H1 (cell line): ENCODE measurements at regions not wholly inside any gene's neighbourhood (a gene's known extent, or its start where the extent isn't known, plus 50 kb on each side); places are given as distances from the start of the nearest gene placed in this dataset.
A peak's percentile ranks its signal among the peaks of the same experiment; 100 is the strongest.

ENCODE experiments used
- CTCF ChIA-PET: fragments of 300-600 bp; sonication (Branson Sonifier 250); formaldehyde crosslinking; loops from one replicate; lab custom pipeline; 2021; ENCODE audit not compliant: partially characterized antibody; lab: Charles Lee
- POLR2A ChIA-PET: fragments of 300-600 bp; sonication (Branson Sonifier 250); formaldehyde crosslinking; loops from one replicate; lab custom pipeline; 2021; ENCODE audit warnings: inconsistent platforms; ENCODE audit not compliant: partially characterized antibody; lab: Charles Lee
- DNase-seq, 2 experiments: peaks; one replicate each; pipeline versions ENCODE4 v3.0.0 to v3.0.0-alpha.2; 2010 to 2022; ENCODE audit warnings: low spot score in 2 of 2, low read depth in 1 of 2, mixed read lengths in 1 of 2
- FAIRE-seq: peaks from 2 replicates; lab custom pipeline; 2011; peaks lifted over from hg19 to GRCh38; lab: Jason Lieb, UNC
- H2AFZ ChIP-seq: 2 replicates; pipeline ENCODE4 v1.8.1; 2012; ENCODE audit warnings: low read length, inconsistent platforms
- H2AK5ac ChIP-seq: 2 replicates; pipeline ENCODE4 v1.6.1; 2013; ENCODE audit warnings: low read depth, low read length
- H2BK120ac ChIP-seq: replicated peaks from 2 replicates; pipeline ENCODE3; 2013; ENCODE audit warnings: low read depth, low read length, inconsistent platforms
- H2BK12ac ChIP-seq: 2 replicates; pipeline ENCODE4 v1.6.1; 2013; ENCODE audit warnings: low read depth, low read length
- H2BK15ac ChIP-seq: 2 replicates; pipeline ENCODE4 v1.6.1; 2013; ENCODE audit warnings: low read length
- H2BK20ac ChIP-seq: 2 replicates; pipeline ENCODE4 v1.6.1; 2013; ENCODE audit warnings: low read length
- H2BK5ac ChIP-seq: 2 replicates; pipeline ENCODE4 v1.6.1; 2013; ENCODE audit warnings: low read depth, low read length
- H3K14ac ChIP-seq: 2 replicates; pipeline ENCODE4 v1.6.1; 2013; ENCODE audit warnings: inconsistent platforms; ENCODE audit not compliant: insufficient read length
- H3K18ac ChIP-seq: 2 replicates; pipeline ENCODE4 v1.6.1; 2013; ENCODE audit warnings: low read length; ENCODE audit errors: extremely low read depth
- H3K23ac ChIP-seq: 2 replicates; pipeline ENCODE4 v1.6.1; 2013; ENCODE audit warnings: inconsistent platforms; ENCODE audit not compliant: insufficient read length
- H3K23me2 ChIP-seq: 2 replicates; pipeline ENCODE4 v1.6.1; 2013; ENCODE audit warnings: low read depth, low read length
- H3K27ac ChIP-seq: 2 replicates; pipeline ENCODE4 v1.6.1; 2011; ENCODE audit warnings: low read depth, low read length, inconsistent platforms
- H3K27me3 ChIP-seq, 4 experiments: replicated peaks in 1 of 4; 1 replicate in 1 of 4; 2 replicates in 3 of 4; pipeline versions ENCODE4 v1.6.1 to v1.8.1; 2011 to 2013; ENCODE audit warnings: low read length in 3 of 4, mild to moderate bottlenecking in 3 of 4, inconsistent platforms in 2 of 4, mixed read lengths in 2 of 4, moderate library complexity in 1 of 4; ENCODE audit not compliant: control insufficient read depth in 3 of 4, insufficient read depth in 3 of 4; ENCODE audit errors: extremely low read depth in 1 of 4
- H3K36me3 ChIP-seq, 4 experiments: 2 replicates each; pipeline versions ENCODE4 v1.6.1 to v1.8.1; 2011 to 2013; ENCODE audit warnings: mild to moderate bottlenecking in 4 of 4, low read length in 3 of 4, moderate library complexity in 2 of 4, control low read depth in 1 of 4, inconsistent platforms in 1 of 4; ENCODE audit not compliant: insufficient read depth in 4 of 4, control insufficient read depth in 2 of 4
- H3K4ac ChIP-seq: replicated peaks from 2 replicates; pipeline ENCODE3; 2013; ENCODE audit warnings: low read length, low read depth, mixed read lengths, inconsistent platforms; ENCODE audit not compliant: insufficient read length
- H3K4me1 ChIP-seq, 4 experiments: replicated peaks in 1 of 4; 1 replicate in 1 of 4; 2 replicates in 3 of 4; pipeline versions ENCODE4 v1.6.1 to v1.8.1; 2011 to 2013; ENCODE audit warnings: low read length in 3 of 4, inconsistent platforms in 2 of 4, mixed read lengths in 1 of 4; ENCODE audit not compliant: insufficient read depth in 4 of 4, control insufficient read depth in 3 of 4
- H3K4me2 ChIP-seq, 2 experiments: 2 replicates each; pipeline versions ENCODE4 v1.6.1 to v1.8.1; 2011 to 2013; ENCODE audit warnings: low read depth in 2 of 2, low read length in 2 of 2, control low read depth in 1 of 2, inconsistent platforms in 1 of 2, mild to moderate bottlenecking in 1 of 2; ENCODE audit not compliant: insufficient read depth in 1 of 2
- H3K4me3 ChIP-seq, 4 experiments: fragments of 200-600, 300-600 bp in 1 of 4; sonication (generic), shearing (Covaris generic), sonication (Bioruptor Twin) in 1 of 4; 2 replicates each; pipeline versions ENCODE4 v1.5.1 to v1.8.1; 2011 to 2016; ENCODE audit warnings: low read length in 4 of 4, low read depth in 3 of 4, control low read depth in 2 of 4, inconsistent platforms in 2 of 4, mild to moderate bottlenecking in 2 of 4, mixed read lengths in 1 of 4, moderate library complexity in 1 of 4; ENCODE audit not compliant: insufficient read depth in 2 of 4; ENCODE audit errors: extremely low read depth in 1 of 4
- H3K56ac ChIP-seq: replicated peaks from 2 replicates; pipeline ENCODE3; 2013; ENCODE audit warnings: low read depth, mild to moderate bottlenecking, mixed read lengths, low read length, inconsistent platforms; ENCODE audit not compliant: insufficient read length
- H3K79me1 ChIP-seq: 2 replicates; pipeline ENCODE4 v1.6.1; 2013; ENCODE audit warnings: low read depth, low read length, control low read depth
- H3K79me2 ChIP-seq, 2 experiments: 2 replicates each; pipeline versions ENCODE4 v1.6.1 to v1.8.1; 2012 to 2013; ENCODE audit warnings: low read length in 2 of 2, mild to moderate bottlenecking in 2 of 2, inconsistent platforms in 1 of 2; ENCODE audit not compliant: insufficient read depth in 2 of 2, control insufficient read depth in 1 of 2
- H3K9ac ChIP-seq, 4 experiments: replicated peaks in 1 of 4; 1 replicate in 1 of 4; 2 replicates in 3 of 4; pipeline versions ENCODE4 v1.6.1 to v1.8.1; 2011 to 2013; ENCODE audit warnings: low read depth in 3 of 4, low read length in 3 of 4, control low read depth in 2 of 4, mild to moderate bottlenecking in 2 of 4, moderate library complexity in 2 of 4, inconsistent platforms in 1 of 4; ENCODE audit errors: extremely low read depth in 1 of 4
- H3K9me3 ChIP-seq, 2 experiments: 2 replicates each; pipeline versions ENCODE4 v1.6.1 to v1.8.1; 2012 to 2013; ENCODE audit warnings: mild to moderate bottlenecking in 2 of 2, moderate library complexity in 2 of 2, control low read depth in 1 of 2, inconsistent platforms in 1 of 2, low read depth in 1 of 2, low read length in 1 of 2, mixed read lengths in 1 of 2; ENCODE audit not compliant: insufficient read depth in 2 of 2
- H4K20me1 ChIP-seq, 2 experiments: replicated peaks in 1 of 2; 2 replicates each; pipeline versions ENCODE3 to v1.8.1; 2011 to 2013; ENCODE audit warnings: inconsistent platforms in 2 of 2, low read length in 2 of 2, mild to moderate bottlenecking in 1 of 2; ENCODE audit not compliant: insufficient read depth in 2 of 2, control insufficient read depth in 1 of 2
- H4K5ac ChIP-seq: 2 replicates; pipeline ENCODE4 v1.6.1; 2013; ENCODE audit warnings: low read length, low read depth, mixed read lengths, inconsistent platforms; ENCODE audit not compliant: insufficient read length
- H4K8ac ChIP-seq: 2 replicates; pipeline ENCODE4 v1.8.0; 2013; ENCODE audit warnings: mild to moderate bottlenecking, moderate library complexity, low read length, inconsistent platforms; ENCODE audit not compliant: insufficient read depth; ENCODE audit errors: extremely low read depth
- H4K91ac ChIP-seq: replicated peaks from 2 replicates; pipeline ENCODE3; 2013; ENCODE audit warnings: low read length, mixed read lengths, inconsistent platforms; ENCODE audit not compliant: insufficient read length
- CBX5 ChIP-seq: fragments of 300-800, 300-1000 bp; sonication (generic); IDR thresholded peaks from 2 replicates; pipeline ENCODE4 v1.7.1; 2016; ENCODE audit warnings: antibody characterized with exemption, low read length, low read depth
- CEBPB ChIP-seq: IDR thresholded peaks from 2 replicates; pipeline ENCODE4 v1.6.1; 2012; ENCODE audit warnings: low read depth, low read length
- WGBS, 2 experiments: shearing (Covaris generic) in 1 of 2; methylation state at CpG; one replicate each; pipeline versions ENCODE4 v1.1.6 to v1.1.7; 2013 to 2015; ENCODE audit warnings: low lambda C conversion rate in 2 of 2, mixed read lengths in 2 of 2, inconsistent platforms in 1 of 2, low coverage in 1 of 2, missing lambda C conversion rate in 1 of 2; ENCODE audit not compliant: insufficient replicate concordance in 2 of 2, insufficient coverage in 1 of 2, insufficient read length in 1 of 2; ENCODE audit errors: extremely low coverage in 1 of 2, missing lambda C conversion rate in 1 of 2; 5-methylcytosine and 5-hydroxymethylcytosine counted together

DNA sequence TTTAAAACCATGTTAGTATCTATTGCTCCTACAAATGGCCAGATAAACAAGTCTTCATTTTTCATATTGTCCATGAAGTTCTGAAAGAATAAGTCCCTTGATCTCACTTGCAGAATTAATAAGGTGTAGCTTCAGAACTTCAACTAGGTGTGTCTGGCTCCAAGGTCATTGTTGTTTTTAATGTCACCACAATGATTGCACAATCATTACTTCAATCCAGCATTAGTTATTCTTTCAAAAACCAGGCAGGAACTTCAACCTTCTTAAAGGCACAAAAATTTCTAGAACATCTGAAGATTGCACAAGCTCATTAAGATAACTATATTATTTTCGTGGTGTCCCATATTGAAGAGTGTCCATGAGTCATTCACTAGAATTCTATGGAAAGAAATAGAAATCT, 1386.4 kb downstream of the CDH11 start:
- Histone ChIP-seq H3K27me3 (no peaks in the 10 kb centered on the region), H3K14ac (no peak overlapping the region), H2BK120ac (no peak overlapping the region), H2AFZ (no peak overlapping the region), H4K5ac (no peak overlapping the region), H3K18ac (no peak overlapping the region), H3K36me3 (no peaks in the 10 kb centered on the region), H2BK5ac (no peak overlapping the region), H3K4me3 (no peak overlapping the region), H3K23ac (no peak overlapping the region), H2BK20ac (no peak overlapping the region), H3K4me2 (no peak overlapping the region), H3K27ac (no peak overlapping the region), H3K9ac (no peak overlapping the region), H2BK12ac (no peak overlapping the region), H3K79me1 (no peaks in the 10 kb centered on the region), H3K79me2 (no peaks in the 10 kb centered on the region), H3K4ac (no peak overlapping the region), H4K20me1 (no peaks in the 10 kb centered on the region), H4K91ac (no peak overlapping the region), H4K8ac (no peak overlapping the region), H3K9me3 (no peaks in the 10 kb centered on the region), H2AK5ac (no peak overlapping the region), H3K4me1 (no peaks in the 10 kb centered on the region), H3K56ac (no peak overlapping the region), H2BK15ac (no peak overlapping the region), H3K23me2 (no peaks in the 10 kb centered on the region)
- CTCF ChIA-PET = no interaction called here
- FAIRE-seq (no peak), DNase-seq (no peak)
- TF ChIP-seq CBX5 (no peak), CEBPB (peak; percentile 22; the same call in 1 of the 2 replicates)
- 91% methylated on average over 1 of the region's 1 CpG; no CpG with 5 or more reads in 1 of the 2 experiments for WGBS, 2 experiments
- POLR2A ChIA-PET = no interaction called here
